NCI-H774 (cell line): ENCODE measurements at regions not wholly inside any gene's neighbourhood (a gene's known extent, or its start where the extent isn't known, plus 50 kb on each side); places are given as distances from the start of the nearest gene placed in this dataset.

ENCODE experiments used
- DNase-seq: peaks from one replicate; lab custom pipeline; 2025; lab: John Stamatoyannopoulos, UW

GRCh38 chr3:106217745-106218144, 348.9 kb upstream of the CBLB start:
- DNase-seq, result no peak

DNA sequence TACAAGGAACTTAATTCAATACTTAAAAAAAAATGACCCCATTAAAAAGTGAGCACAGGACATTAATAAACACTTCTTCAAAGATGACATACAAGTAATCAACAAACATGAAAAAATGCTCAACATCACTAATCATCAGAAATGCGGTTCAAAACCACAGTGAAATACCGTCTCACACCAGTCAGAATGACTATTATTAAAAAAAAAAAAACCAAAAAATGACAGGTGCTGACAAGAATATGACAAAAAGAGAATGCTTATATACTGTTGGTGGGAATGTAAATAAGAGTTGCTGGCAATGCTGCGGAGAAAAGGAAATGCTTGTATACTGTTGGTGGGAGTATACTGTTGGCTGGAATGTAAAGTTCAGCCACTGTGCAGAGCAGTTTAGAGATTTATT, 358.3 kb upstream of the CBLB start:
- DNase-seq, result no peak

DNA sequence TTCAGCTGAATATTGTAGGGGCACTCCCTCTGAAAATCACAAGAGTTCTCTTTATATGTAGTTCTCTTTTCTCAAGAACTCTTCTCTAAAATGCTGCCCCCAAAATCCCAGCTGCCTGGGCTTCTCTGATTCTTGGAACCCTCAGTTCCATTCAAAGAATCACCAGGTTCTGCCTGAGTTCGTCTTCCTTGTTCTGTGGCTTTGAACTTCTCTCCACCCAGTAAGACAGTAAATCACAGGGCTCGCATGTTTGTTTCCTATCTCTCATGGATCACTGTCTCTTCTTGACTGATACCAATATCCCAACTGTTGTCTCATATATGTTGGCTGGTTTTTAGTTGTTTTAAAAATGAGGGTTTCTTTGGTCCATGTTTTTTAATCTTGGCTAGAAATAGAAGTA, 359.5 kb upstream of the CBLB start:
- DNase-seq, result no peak

DNA sequence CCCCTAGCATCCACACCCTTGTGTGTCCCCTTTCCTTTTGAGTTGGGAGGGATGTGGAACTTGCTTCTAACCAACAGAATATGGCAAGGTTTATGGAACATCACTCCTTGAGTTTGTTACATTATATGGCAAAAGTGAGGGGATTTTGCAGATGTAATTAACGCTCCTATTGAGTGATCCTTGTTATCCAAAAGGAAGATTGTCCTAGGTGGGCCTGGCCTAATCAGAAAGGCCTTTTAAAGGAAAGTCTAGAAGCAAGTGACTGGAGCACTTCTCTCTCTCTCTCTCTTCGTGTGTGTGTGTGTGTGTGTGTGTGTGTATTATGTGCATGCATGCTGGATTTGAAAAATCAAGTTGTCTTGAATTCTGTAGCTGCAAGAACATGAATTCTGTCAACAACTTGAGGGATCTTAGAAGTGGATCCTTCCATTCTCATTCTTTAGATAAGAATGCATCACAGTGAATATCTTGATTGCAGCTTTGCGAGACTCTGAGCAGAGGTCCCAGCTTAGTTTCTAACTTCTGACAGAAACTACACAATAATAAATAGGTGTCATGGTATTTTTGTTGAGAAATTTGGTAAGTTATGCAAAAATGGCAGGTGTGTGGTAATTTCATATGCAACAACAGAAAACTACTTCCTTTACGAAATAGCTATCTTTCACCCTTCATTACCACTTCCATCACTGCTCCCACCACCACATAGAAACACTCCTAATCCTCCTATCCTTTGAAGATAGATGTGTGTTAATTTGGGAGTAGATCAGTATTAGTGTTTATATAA, 360.9 kb upstream of the CBLB start:
- no peak for DNase-seq

- DNase-seq, result no peak
Observed at GRCh38 chr3:106231086-106231485, 362.3 kb upstream of the CBLB start.

DNA sequence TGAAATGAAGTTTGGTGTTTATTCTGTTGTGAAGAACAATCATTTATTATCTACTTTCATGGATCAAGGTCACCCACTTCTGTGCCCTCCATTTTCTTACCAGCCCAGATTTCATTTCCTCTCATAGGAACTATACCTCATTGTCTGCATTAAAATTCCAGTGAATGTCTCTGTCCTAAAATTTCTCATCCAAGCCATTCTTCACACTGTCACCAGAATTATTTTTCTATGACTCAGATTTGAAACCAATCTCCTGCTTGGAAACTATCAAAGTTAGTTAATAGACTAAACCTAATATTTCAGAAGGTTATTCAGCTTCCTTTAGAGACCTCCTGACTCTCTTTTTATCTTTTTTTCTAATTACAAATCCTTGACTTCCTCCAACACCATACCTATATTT, 364.1 kb upstream of the CBLB start:
- no peak for DNase-seq

GRCh38 chr3:106239195-106239697, 370.4 kb upstream of the CBLB start:
- DNase-seq, result no peak

DNA sequence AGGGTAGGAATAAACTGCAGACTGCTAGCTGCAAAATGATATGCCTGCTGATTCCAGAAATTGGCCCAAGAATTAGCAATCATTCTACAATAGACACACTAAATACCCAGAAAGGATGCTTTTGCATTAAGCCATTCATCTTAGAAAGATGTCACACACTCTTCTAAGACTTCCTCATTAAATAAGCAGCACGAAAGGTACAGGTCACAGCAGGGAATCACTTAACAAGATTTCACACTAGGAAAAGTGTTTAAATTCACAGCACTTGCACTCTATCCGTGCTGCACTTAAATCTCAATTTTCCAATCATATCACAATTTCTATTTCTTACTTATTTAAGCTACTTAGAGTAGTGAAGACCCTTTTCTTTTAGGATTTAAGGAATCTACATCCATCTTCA, 372.8 kb upstream of the CBLB start:
- no peak for DNase-seq

DNA sequence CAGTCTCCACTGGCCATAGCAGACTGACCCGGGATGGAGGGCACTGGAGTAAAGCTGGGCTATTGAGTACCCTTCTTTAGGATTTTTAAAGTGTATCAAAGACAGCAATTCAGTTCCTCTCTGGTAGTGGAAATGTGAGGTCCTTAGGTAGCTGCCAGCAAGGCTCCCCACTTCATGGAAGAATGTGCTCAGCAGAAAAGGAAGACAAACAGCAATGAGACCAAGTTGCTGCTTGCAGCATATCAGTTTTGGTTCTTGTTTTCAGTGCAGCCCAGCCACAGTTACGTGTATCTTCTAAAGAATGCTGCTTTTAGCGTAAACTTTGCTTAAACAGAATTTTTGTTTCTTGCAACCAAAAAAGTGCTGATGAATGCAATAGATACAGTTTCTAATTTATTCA, 374.0 kb upstream of the CBLB start:
- no peak for DNase-seq

GRCh38 chr3:106245400-106245799, 376.6 kb upstream of the CBLB start:
- no peak for DNase-seq

DNA sequence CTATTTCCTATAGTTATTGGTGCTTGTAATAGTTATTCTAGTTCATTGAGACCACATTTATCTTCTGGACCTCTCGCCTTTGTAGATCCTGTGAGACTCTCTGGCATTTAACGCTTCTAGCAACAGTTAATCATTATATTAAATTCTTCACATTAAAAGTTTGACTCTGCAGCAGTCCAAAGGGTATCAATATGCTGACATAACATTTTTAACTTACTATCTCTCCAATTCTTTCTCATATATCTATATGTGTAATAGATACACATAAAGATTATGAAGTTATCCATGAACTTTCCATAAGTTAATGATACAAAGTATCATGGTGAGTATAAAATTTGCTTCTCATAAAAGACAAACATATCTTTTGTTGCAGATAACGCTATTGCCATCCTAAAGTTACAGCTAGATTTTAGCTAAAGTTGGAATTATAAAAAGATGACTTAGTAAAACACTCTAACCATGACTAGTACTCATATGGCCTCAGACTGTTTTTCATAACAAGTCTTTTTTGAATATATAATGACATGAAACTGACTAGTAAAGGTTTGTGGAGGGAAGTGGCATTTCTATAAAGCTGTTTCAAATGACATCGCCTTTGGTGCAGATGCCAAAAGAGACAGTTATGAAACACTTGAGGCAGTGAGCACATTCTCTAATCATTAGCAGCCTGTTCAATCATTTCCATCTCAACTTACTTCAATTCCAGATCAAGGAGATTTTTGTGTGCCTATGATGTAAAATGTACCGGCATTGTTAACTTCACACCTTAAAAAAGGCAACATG, 379.3 kb upstream of the CBLB start:
- no peak for DNase-seq

DNA sequence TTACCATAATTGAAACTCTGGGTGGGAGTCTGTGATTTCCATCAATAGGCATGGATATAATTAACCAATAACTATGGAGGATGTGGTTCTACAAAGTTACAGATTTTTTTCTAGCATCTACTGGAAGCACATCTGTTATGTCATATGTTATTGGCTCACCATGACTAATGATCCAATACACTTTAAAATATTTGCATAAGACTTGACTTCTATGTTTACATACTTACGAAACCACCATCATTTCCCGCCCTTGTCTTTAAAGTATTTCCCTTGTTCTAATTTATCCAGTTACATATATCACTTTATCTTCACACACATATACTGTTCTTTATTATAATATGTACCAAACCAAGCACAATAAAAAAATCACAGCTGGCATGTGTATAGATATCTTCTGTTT, 380.3 kb upstream of the CBLB start:
- no peak for DNase-seq

GRCh38 chr3:106249981-106250380, 381.2 kb upstream of the CBLB start:
- no peak for DNase-seq

DNA sequence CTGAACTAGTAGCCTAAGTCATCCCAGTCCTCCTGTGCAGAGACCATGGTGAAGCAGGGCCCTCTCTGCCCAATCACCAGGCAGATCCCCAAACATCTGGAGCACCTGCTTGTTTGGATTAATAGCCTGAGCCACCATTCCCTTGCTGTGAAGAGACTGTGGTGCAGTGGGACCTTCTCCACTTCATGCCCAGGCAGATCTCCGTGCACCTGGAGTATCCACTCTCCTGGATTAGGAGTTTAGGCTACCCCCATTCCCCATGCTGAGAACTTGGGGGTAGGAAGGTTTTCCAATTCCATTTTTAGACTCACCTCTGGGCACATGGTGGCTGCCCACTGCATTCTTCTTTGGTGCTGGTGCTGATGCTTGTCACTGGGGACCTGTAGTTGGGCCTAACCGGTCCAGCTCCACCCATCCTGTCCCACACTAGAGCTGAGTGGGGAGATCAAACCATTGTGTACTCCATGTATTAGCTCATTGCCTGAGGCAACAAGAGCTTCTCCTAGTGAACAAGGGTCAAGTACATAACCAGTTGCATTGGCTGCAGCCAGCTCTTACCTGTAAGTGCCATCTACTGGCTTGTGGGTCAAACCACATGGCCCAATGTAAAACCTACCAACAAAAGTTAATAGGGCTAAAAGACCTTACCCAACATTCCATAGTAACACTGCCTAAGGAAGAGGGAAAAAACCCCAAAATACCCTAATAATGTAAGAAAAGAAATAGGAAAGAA, 382.5 kb upstream of the CBLB start:
- no peak for DNase-seq

GRCh38 chr3:106255870-106256248, 387.0 kb upstream of the CBLB start:
- DNase-seq, result no peak

DNA sequence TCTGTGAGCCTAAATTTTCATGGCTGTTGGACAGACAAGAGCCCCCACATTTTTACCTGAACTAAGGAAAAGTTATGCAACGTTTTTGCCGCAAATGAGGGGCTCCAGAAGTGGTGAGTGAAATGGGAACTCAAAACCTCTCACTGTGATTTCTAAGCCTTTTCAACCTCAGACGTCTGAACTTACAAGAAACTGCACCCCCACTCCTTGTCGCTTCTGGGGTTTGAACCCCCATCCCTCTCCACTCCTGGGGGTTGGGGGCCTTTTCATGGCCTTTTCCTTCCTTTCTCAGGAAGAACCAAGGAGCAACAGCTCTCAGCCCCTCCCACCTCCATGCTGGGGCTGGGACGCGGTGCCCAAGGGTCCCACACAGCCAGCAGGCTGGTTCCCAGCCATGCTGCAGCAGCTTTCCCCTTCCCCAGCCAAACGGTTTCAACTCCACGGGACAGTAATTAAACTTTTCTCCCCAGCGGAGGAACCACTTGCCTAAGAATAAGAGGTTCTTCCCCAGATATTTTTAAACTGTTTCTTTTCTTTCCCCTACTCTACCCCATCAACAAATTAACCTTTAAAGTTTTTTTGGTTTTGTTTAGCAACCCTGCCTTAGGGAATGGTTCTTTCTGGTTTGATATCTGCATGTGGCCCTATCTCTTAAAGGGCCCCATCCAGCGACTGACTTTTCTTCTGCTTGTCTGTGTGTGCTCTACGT, 387.6 kb upstream of the CBLB start:
- no peak for DNase-seq

DNA sequence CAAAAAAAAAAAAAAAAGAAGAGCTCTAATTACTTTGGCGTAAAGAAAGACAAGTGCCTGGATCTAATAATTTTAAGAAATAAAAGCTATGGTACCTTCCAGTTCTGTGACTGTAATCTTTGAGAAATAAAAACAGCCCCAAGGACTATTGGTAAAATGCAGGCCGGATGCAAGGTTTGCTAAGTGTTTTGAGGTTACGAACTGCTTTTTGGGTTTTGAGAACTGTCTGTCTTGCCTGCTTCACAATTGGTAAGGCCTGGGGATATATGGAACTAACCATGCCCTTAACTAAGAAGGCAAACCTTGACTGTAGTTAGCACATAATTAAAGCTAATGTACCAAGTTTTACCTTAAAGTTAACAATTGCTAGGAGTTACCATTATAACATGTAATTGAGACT, 388.4 kb upstream of the CBLB start:
- no peak for DNase-seq

DNA sequence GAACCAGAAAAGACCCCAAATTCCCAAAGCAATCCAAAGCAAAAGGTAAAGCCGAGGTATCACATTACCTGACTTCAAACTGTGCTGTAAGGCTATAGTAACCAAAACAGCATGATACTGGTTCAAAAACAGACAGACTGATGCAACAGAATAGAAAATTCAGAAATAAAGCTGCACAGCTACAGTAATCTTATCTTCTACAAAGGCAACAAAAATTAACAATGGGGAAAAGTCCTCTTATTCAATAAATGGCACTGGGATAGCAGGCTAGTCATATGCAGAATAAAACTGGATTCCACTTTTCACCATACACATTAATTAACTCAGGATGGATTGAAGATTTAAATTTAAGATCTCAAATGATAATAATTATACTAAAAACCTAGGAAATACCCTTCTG, 392.6 kb upstream of the CBLB start:
- DNase-seq, result no peak

- no peak for DNase-seq
Observed at GRCh38 chr3:106261915-106262683, 393.3 kb upstream of the CBLB start.

- DNase-seq, result no peak
Observed at GRCh38 chr3:106263011-106263410, 394.2 kb upstream of the CBLB start.

- no peak for DNase-seq
Observed at GRCh38 chr3:106263546-106263945, 394.7 kb upstream of the CBLB start.
